Testis (tissue), 2 donors: ENCODE measurements at regions not wholly inside any gene's neighbourhood (a gene's known extent, or its start where the extent isn't known, plus 50 kb on each side); places are given as distances from the start of the nearest gene placed in this dataset.
"Not testable (repeated sequence)": the region's sequence is repeated elsewhere in the genome, so short reads cannot be mapped to it uniquely, and the experiment has no call there.

ENCODE experiments used
- DNase-seq: peaks from one replicate; pipeline ENCODE4 v3.0.0-alpha.2; 2019
- H3K27ac ChIP-seq, 2 donors: fragments of 200-600 bp; sonication (generic); one replicate each; pipeline ENCODE4 v1.5.1; 2019
- H3K27me3 ChIP-seq: fragments of 200-600 bp; sonication (generic); one replicate; pipeline ENCODE4 v1.5.1; 2019
- H3K36me3 ChIP-seq: fragments of 200-600 bp; sonication (generic); one replicate; pipeline ENCODE4 v1.5.1; 2017; ENCODE audit warnings: low read depth; ENCODE audit errors: missing control alignments
- H3K4me1 ChIP-seq: fragments of 200-600 bp; sonication (generic); one replicate; pipeline ENCODE4 v1.5.1; 2019
- H3K4me3 ChIP-seq, 2 donors: fragments of 200-600 bp; sonication (generic); one replicate each; pipeline ENCODE4 v1.5.1; 2017 to 2019
- H3K9me3 ChIP-seq: fragments of 200-600 bp; sonication (generic); one replicate; pipeline ENCODE4 v1.5.1; 2017
- CTCF ChIP-seq, 3 experiments: fragments of 450-650 bp in 2 of 3; fragments of 200-600 bp in 1 of 3; sonication (generic) in 1 of 3; IDR thresholded peaks; one replicate each; pipeline ENCODE4 v1.5.1; 2016 to 2019; ENCODE audit warnings: antibody characterized with exemption in 3 of 3, mild to moderate bottlenecking in 2 of 3, moderate library complexity in 1 of 3
- POLR2A ChIP-seq: fragments of 450-650 bp; IDR thresholded peaks from one replicate; pipeline ENCODE4 v1.6.1; 2017; ENCODE audit warnings: antibody characterized with exemption, mild to moderate bottlenecking, moderate library complexity
- WGBS, 2 donors: methylation state at CpG; one replicate each; pipeline ENCODE4 v1.1.5; 2018; 5-methylcytosine and 5-hydroxymethylcytosine counted together
- intact Hi-C: fragments of 100-400 bp; cut with DNase I; formaldehyde crosslinking; loops from one replicate; pipeline ENCODE4 v1.15.1; 2023; ENCODE audit warnings: low total_unique reads

- H3K4me1 ChIP-seq, intact Hi-C loops, H3K36me3 ChIP-seq, H3K27me3 ChIP-seq, H3K4me3 ChIP-seq, DNase-seq, H3K9me3 ChIP-seq, H3K27ac ChIP-seq: not testable (repeated sequence)
- WGBS, 2 donors = 37 to 53% methylated on average over 2 of the region's 2 CpGs
Measured at GRCh38 chr2:88802026-88802425, 110.6 kb downstream of the RPIA start.

GRCh38 chr2:88807237-88807962, 115.9 kb downstream of the RPIA start:
- H3K36me3 ChIP-seq = no peaks in the 10 kb centered on the region
- H3K9me3 ChIP-seq = no peaks in the 10 kb centered on the region
- no peaks in the 10 kb centered on the region for H3K4me1 ChIP-seq
- 90 to 93% methylated on average over 3 to 5 of the region's 5 CpGs for WGBS, 2 donors
- H3K27me3 ChIP-seq = no peaks in the 10 kb centered on the region
- no peak for DNase-seq
- H3K27ac ChIP-seq = no peak overlapping the region
- intact Hi-C loops = no loop called here
- no peak for TF ChIP-seq CTCF (IDR thresholded peaks at IDR 0.05)
- TF ChIP-seq POLR2A = no peak
- H3K4me3 ChIP-seq = no peak overlapping the region

- TF ChIP-seq POLR2A (no peak), CTCF (IDR thresholded peaks at IDR 0.05) (no peak)
- WGBS, 2 donors = 56 to 80% methylated on average over 3 of the region's 3 CpGs
- no peaks in the 10 kb centered on the region for H3K36me3 ChIP-seq
- H3K27me3 ChIP-seq = no peaks in the 10 kb centered on the region
- DNase-seq = no peak
- H3K9me3 ChIP-seq = no peaks in the 10 kb centered on the region
- no peak overlapping the region for H3K4me3 ChIP-seq
- no peaks in the 10 kb centered on the region for H3K4me1 ChIP-seq
- intact Hi-C loops = no loop called here
- H3K27ac ChIP-seq = no peak overlapping the region
Measured at GRCh38 chr2:88808083-88808482, 116.6 kb downstream of the RPIA start.

GRCh38 chr2:88808652-88809051, 117.2 kb downstream of the RPIA start:
- H3K4me3 ChIP-seq = no peak overlapping the region
- H3K27ac ChIP-seq = no peak overlapping the region
- no peaks in the 10 kb centered on the region for H3K27me3 ChIP-seq
- TF ChIP-seq CTCF (IDR thresholded peaks at IDR 0.05) (no peak), POLR2A (no peak)
- H3K9me3 ChIP-seq = no peaks in the 10 kb centered on the region
- no peaks in the 10 kb centered on the region for H3K36me3 ChIP-seq
- intact Hi-C loops = no loop called here
- DNase-seq = no peak
- WGBS, 2 donors = 25 to 38% methylated on average over 1 of the region's 1 CpG
- H3K4me1 ChIP-seq = no peaks in the 10 kb centered on the region

- no peak for TF ChIP-seq POLR2A
- TF ChIP-seq CTCF (IDR thresholded peaks at IDR 0.05) = no peak
- no peaks in the 10 kb centered on the region for H3K9me3 ChIP-seq
- intact Hi-C loops = no loop called here
- 93% methylated on average over 5 to 6 of the region's 6 CpGs for WGBS, 2 donors
- no peak for DNase-seq
- no peaks in the 10 kb centered on the region for H3K4me1 ChIP-seq
- H3K36me3 ChIP-seq = no peaks in the 10 kb centered on the region
- no peaks in the 10 kb centered on the region for H3K27me3 ChIP-seq
- no peak overlapping the region for H3K4me3 ChIP-seq
- H3K27ac ChIP-seq = no peak overlapping the region
Measured at GRCh38 chr2:88809216-88809615, 117.7 kb downstream of the RPIA start.
